Lower leg skin (tissue), 4 donors: ENCODE measurements at regions not wholly inside any gene's neighbourhood (a gene's known extent, or its start where the extent isn't known, plus 50 kb on each side); places are given as distances from the start of the nearest gene placed in this dataset.

Source experiments
- DNase-seq, 2 donors: peaks; one replicate each; pipeline ENCODE4 v3.0.0-alpha.2; 2019; ENCODE audit warnings: low spot score in 2 of 2
- H3K4me3 ChIP-seq: fragments of 200-600 bp; sonication (generic); 2 replicates; pipeline ENCODE4 v1.5.1; 2017; ENCODE audit warnings: mild to moderate bottlenecking, low read depth; ENCODE audit not compliant: poor library complexity, severe bottlenecking
- POLR2A ChIP-seq, 2 donors: fragments of 450-650 bp; IDR thresholded peaks; one replicate each; pipeline ENCODE4 v1.6.1; 2016 to 2017; ENCODE audit warnings: antibody characterized with exemption in 2 of 2, mild to moderate bottlenecking in 1 of 2, moderate library complexity in 1 of 2
- WGBS, 2 donors: methylation state at CpG; one replicate each; pipeline ENCODE4 v1.1.5; 2018; 5-methylcytosine and 5-hydroxymethylcytosine counted together
- intact Hi-C: fragments of 100-400 bp; cut with DNase I; formaldehyde crosslinking; loops from one replicate; pipeline ENCODE4 v1.15.0; 2023; ENCODE audit warnings: low total_unique reads
- TF ChIP-seq, protein P1 (sequence below), 3 donors: fragments of 450-650 bp; IDR thresholded peaks; one replicate each; pipeline ENCODE4 v1.5.1; 2016; ENCODE audit warnings: antibody characterized with exemption in 3 of 3, mild to moderate bottlenecking in 3 of 3, moderate library complexity in 2 of 3

DNA sequence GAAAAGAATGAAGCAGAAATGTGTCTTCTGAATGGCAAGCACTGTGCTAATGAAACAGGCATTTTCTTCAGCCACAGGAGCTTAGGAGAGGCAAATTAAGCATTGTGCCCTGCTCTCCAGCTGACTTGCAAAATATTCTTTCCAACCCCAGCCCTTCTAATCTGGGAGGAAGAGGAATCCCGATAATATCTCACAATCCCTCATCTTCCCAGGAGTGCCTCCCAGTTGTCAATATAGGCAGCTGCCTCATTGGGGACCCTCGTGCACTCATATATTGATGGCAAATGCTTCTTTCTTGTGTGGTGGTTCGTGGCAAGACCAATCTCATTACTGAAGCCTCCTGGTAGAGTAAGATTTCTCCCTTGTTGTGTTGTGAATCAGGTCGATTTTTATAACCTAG lies 299.0 kb downstream of the COG6 start:
- no peak for TF ChIP-seq POLR2A (IDR thresholded peaks at IDR 0.05)
- TF ChIP-seq, protein P1, sequence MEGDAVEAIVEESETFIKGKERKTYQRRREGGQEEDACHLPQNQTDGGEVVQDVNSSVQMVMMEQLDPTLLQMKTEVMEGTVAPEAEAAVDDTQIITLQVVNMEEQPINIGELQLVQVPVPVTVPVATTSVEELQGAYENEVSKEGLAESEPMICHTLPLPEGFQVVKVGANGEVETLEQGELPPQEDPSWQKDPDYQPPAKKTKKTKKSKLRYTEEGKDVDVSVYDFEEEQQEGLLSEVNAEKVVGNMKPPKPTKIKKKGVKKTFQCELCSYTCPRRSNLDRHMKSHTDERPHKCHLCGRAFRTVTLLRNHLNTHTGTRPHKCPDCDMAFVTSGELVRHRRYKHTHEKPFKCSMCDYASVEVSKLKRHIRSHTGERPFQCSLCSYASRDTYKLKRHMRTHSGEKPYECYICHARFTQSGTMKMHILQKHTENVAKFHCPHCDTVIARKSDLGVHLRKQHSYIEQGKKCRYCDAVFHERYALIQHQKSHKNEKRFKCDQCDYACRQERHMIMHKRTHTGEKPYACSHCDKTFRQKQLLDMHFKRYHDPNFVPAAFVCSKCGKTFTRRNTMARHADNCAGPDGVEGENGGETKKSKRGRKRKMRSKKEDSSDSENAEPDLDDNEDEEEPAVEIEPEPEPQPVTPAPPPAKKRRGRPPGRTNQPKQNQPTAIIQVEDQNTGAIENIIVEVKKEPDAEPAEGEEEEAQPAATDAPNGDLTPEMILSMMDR (IDR thresholded peaks at IDR 0.05) = no peak
- DNase-seq = no peak
- 69 to 96% methylated on average over 4 of the region's 4 CpGs for WGBS, 2 donors
- intact Hi-C loops = no loop called here
- H3K4me3 ChIP-seq = no peak overlapping the region

DNA sequence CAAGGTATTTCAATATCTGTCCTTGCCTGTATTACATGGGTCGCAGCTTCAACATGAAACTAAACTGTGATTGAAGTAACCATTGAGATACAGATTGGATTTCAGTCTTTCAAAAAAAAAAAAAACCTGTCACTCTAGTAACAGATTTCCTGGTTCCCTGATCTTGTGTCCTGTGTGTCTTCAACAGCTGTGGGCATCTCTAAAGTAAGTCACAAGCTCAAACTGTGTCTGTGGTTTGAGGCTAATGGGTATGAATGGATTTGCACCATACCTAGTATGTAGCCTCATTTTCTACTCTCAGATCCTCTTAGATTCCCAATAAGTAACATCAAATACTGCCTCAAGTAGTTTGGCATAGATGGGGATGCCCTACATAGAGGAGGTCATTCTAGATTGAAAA lies 300.1 kb downstream of the COG6 start:
- DNase-seq = no peak
- H3K4me3 ChIP-seq = no peak overlapping the region
- WGBS, 2 donors = 94 to 100% methylated on average over 1 of the region's 1 CpG
- intact Hi-C loops = no loop called here
- TF ChIP-seq, protein P1 (IDR thresholded peaks at IDR 0.05) = no peak
- no peak for TF ChIP-seq POLR2A (IDR thresholded peaks at IDR 0.05)

DNA sequence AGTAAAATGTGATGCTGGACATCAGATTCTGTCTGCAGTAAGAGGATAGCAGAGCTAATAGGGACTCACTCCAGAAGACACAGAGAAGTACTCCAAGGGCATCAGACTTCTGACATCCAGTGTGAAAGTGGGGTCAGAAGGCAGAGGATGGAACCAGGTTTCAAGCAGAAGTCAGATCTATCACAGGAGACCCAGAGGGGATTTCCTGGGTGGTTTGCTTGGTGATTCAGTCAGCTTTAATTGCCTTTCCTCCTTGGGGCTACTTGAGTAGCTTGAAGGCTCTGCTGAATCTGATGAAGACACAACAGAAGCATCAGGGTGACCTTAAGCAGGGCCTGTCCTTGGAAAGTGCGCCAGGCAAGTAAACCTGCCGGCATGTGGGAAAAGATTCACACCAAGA lies 300.6 kb downstream of the COG6 start:
- no peak overlapping the region for H3K4me3 ChIP-seq
- TF ChIP-seq, protein P1 (IDR thresholded peaks at IDR 0.05) = no peak
- no peak for TF ChIP-seq POLR2A (IDR thresholded peaks at IDR 0.05)
- WGBS, 2 donors = 84 to 93% methylated on average over 2 of the region's 2 CpGs
- intact Hi-C loops = no loop called here
- DNase-seq = no peak

DNA sequence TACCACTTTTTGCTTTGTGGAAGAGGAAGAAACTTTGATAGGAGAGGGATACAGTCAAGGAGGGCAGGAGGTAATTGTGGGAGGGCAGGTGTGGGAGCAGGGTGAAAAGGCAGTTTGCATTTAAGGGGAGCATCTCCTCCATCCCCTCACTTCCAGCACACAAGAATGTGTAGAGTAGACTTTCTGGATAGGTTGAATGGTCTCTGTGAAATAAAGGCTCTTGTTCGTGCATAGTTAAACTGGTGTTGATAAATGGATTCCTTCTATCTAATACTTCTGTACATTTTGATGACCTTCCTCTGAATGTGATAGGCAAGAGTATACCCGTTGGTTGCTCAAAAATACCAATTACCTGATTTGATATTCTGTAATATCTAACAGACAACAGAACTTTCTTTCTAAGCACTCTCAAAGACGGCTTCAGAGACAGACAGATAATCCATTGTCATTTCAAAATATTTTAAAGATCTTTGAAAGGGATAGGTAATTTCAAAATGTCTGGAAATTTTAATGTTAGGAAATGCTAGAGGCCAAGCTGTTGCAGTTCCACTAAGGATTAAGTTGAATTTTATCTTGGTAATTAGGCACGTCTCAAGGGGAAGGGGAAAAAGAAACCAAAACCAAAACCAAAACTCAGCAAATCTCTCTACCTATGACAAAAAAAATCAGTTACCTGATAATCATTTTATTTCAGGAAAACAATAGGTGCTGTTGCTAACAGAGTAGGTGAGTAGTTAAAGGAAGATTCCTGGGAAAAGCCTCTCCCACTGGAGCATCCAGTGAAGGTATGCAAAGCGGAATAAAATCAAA lies 302.6 kb downstream of the COG6 start:
- no peak for DNase-seq
- 71 to 80% methylated on average over 5 of the region's 5 CpGs for WGBS, 2 donors
- intact Hi-C loops = no loop called here
- no peak overlapping the region for H3K4me3 ChIP-seq
- TF ChIP-seq POLR2A (IDR thresholded peaks at IDR 0.05) = no peak
- TF ChIP-seq, protein P1 (IDR thresholded peaks at IDR 0.05) = no peak

DNA sequence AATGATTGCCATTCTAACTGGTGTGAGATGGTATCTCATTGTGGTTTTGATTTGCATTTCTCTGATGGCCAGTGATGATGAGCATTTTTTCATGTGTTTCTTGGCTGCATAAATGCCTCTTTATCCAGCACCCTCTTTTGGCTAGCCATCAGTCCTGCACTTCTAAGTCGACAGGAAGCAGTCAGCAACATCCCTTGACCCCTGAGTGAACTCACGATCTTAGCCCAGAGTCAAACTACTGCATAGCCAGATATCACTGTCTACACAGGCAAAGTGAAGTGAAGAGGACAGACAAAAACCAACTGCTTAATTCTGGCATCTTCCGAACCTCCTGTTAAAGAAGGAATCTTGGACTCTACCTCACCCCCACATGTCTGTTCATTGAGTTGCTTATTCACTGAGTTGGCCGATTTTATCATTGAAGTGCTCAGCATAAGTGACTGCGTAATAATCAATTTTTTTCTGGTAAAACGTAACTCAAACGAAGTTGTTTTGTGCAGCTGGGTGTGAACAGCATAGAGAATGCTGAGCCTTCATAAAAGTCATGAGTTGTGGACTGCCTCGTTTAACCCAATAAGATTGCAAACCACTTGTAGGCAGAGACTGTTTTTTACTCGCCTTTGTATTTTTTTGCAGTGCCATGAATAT lies 304.2 kb downstream of the COG6 start:
- 60 to 70% methylated on average over 9 of the region's 9 CpGs for WGBS, 2 donors
- no peak for TF ChIP-seq POLR2A (IDR thresholded peaks at IDR 0.05)
- TF ChIP-seq, protein P1 (IDR thresholded peaks at IDR 0.05) = no peak
- no peak overlapping the region for H3K4me3 ChIP-seq
- intact Hi-C loops = no loop called here
- no peak for DNase-seq
